Islet of Langerhans (tissue), 1 donor: ENCODE measurements at regions not wholly inside any gene's neighbourhood (a gene's known extent, or its start where the extent isn't known, plus 50 kb on each side); places are given as distances from the start of the nearest gene placed in this dataset.
"Not testable (repeated sequence)": the region's sequence is repeated elsewhere in the genome, so short reads cannot be mapped to it uniquely, and the experiment has no call there.

ENCODE experiments used
- FAIRE-seq: peaks from one replicate; lab custom pipeline; 2011; peaks lifted over from hg19 to GRCh38; lab: Jason Lieb, UNC

GRCh38 chr22:26972915-26973314, 315.5 kb downstream of the MIAT start:
- not testable (repeated sequence) for FAIRE-seq

- no peak for FAIRE-seq
Observed at GRCh38 chr22:26974034-26974433, 316.6 kb downstream of the MIAT start.

DNA sequence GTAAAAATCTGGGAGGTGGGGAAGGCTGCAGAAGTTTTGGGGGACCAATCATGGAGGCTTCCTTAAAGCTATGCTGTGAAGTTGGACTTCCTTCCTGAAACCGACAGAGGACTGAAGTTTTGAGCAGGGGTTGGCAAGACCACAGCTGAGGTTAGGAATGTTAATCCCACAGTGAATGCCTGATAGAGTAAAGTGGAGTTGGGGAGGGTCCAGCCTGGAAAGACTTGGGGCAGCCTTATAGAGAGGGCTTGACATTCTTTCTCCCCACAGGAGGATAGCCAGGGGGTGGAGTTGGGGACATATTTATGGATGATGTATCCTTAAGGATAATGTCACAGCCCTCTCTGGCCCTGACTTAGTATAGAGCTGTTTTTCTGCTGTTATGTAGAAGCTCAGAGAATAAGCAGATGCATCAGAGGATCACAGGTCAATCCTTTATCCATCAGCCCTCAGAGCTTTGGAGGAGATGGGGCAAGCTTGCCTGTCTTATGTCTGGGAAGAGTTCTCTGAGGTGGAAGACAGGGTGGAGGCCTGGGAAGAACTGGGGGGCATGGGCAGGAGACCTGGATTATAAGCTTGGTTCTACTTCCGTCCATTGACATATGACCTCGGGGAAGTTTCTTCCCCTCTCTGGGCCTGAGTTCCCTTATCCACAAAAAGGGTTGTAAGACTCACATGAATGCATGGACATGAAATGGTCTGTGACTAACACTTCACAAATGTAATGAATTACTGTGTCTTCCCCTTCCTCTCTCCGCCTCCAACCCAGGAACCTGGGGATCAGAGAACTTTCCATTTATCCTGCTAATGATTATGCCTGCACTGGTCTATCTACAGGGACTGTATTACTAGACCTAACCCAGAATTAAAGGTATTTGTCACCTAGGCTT, 317.8 kb downstream of the MIAT start:
- FAIRE-seq, result no peak

DNA sequence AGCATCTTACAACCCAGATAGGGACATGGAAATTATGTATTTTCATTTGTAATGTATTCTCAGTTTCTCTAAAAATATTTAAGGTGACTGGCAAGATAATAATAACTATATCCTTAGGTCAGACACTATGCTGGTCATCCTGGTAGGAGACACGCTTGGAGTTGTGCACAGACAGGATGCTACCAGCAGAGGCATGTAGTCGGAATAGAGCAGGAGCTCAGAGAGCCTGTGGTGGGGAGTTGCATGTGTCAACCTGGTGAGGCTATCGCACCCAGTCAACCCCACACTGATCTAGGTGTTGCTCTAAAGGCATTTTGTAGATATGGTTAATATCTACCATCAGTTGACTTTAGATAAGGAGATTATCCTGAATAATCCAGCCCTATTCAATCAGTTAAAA, 318.5 kb downstream of the MIAT start:
- FAIRE-seq, result no peak

DNA sequence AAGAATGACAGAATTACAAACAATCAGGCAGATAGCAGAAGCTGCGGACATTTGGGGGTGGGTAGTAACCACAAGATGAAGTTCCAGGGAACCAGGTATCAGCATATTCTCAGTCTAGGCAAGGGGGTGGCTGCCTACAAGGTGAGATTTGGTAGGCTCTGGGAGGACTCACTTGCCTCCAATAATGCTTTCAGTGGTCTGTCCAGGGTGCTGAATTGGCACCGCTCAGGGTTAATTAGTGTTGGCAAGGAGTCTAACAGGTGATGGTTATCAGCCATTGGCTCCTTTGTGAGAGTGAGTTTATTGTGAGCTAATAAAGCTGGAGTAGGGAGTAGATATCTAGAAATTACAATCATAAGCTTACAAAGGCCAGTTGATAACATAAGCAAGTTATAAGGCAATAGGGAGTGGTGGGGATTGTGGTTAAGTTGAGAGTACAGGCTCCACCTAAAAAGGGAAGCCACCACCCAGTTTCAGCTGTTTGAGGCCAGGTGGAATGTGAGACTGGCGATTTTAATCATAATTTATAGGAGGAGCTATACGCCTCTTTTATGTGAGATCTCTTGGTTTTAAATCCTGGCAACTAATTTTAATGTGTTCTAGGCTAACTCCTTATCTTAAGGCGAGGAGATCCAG, 320.5 kb downstream of the MIAT start:
- no peak for FAIRE-seq

GRCh38 chr22:26979294-26979693, 321.9 kb downstream of the MIAT start:
- FAIRE-seq, result no peak

DNA sequence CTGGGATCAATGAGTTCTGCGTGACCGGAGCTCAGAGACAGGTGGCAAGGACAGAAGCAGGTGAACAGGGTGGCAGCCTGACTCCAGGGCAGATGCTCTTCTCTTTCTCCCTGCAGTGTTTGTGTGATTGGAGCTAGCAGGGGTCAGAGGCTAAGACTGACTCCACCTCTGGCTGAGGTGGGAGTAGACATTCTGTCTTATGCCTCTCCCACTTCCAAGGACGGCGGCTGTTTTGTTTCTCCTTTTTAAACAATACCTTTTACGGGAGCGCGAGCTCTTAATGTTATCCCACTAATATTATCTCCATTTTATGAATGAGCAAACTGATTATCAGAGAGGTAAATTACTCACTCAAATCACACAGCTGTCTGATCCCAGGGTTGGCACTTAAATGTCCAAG, 323.7 kb downstream of the MIAT start:
- no peak for FAIRE-seq

DNA sequence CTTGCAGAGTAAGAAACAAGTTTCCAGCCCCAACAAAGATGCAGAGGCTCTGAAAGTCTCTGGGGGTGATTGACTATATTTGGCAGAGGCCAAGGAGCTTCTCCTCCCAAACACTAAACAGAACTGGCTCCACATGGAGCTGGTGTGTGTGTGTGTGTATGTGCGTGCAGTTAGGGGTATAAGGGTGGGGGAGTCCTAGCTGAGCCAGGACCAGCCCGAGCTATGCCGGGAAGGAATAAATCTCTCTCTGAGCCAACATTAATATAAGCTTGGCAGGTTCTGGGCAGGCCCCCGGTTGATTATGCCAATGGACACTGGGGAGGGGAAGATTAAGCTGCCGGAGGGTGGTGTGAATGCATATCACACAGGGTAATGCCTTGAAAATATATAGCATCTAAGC, 324.2 kb downstream of the MIAT start:
- no peak for FAIRE-seq

DNA sequence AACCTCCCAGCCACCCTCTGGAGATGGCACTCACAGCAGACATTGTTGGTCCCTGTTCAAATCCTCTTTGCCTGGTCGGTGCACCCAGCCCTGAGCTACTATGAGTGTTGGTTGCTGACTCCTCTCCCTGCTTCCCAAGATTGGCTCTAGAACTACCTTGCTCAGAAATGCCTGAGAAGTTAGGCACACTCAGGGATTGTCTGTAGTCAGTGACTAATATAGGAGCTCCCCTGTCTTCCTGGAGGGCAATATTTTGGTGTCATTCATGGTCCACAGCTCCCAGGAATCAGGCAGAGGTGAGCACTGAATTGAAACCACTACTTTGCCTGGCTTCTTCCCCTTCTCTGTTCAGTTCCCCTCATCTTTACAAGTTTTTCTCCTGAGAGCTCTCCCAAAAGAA, 325.9 kb downstream of the MIAT start:
- no peak for FAIRE-seq

- no peak for FAIRE-seq
Observed at GRCh38 chr22:26985206-26985605, 327.8 kb downstream of the MIAT start.

DNA sequence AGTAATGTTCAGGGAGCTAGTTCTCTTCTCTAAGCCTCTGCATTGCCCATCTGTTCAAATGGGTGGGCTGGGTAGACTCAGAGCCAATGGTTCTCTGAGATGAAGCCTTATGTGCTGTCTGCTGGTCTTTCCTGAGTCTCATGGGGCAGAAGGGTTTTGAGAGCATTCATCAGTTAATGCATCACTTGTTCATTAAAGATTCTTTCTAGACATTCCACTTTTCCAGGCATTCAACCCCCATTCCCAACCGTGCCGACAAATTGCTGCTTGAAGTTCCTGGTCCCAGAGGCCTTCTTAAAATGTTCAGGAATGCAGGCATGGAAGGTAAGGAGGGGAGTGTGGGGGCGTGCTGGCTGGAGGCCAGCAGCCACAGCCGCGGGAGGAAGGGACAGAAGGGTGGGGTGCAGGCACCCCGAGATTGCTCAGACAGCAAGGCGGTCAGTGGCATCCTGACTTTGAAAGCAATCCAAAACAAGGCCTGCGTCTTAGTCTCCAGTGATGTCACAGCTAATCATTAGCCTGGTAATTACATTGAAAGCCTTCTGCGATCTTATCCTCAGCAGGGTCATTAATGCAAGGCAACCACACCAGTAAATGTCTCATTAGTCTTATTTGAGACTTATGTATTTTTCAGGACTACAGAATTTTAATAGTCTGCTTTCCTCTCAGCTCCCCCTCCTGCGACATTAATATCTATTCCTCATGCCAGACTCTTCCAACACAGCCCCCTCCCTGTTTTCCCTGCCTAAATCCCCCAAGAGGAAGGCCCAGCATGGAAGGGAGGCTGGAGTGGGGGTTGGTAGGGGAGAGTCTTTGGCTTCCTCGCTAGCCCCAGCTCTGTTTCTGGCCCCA, 328.8 kb downstream of the MIAT start:
- FAIRE-seq, result no peak

GRCh38 chr22:26986884-26987283, 329.5 kb downstream of the MIAT start:
- FAIRE-seq, result no peak

DNA sequence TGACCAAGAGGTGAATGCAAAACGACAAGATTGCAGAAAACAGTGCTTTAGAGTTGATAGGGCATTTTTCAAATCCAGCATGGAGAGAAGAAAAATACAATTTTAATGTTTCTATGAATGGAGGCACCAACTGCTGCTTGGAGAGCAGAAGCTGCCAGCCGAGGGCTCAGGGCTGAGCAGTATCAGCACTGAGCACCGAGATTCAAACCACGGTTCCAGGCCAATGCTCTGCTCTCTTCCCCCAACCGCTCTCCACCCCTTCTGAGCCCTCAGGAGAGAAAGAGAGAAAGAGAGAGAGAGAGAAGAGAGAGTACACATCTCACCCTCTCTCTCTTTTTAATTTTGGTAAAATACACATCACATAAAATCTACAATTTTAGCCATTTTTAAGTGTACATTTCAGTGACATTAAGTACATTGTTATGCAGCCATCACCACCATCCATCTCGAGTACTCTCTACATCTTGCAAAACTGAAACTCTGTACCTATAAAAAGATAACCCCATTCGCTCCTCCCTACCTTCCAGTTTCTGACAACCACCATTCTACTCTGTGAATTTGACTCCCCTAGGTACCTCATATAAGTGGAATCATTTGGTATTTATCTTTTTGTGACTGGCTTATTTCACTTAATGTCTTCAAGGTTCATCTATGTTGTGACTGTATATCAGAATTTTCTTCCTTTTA, 333.3 kb downstream of the MIAT start:
- no peak for FAIRE-seq

- FAIRE-seq, result no peak
Observed at GRCh38 chr22:26992556-26992955, 335.2 kb downstream of the MIAT start.

GRCh38 chr22:26993886-26994285, 336.5 kb downstream of the MIAT start:
- FAIRE-seq, result no peak

DNA sequence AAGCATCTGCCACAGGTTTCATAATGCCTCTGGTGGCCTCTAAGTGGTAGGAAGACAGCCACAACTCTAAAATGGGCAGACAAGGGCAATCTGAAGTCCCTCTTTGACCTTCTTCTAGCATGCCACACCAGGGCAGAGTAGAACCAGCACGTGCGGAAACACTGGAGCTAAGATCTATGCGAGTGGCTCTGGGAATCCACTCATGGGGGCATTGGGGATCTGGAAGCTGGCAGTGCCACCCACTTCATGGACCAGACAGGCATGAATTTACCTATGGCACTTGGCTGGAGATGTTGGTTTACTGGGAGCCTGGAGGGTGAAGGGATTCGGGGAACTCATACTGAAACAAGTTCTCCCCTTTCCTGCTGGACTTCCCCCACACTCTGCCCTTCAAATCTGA, 337.4 kb downstream of the MIAT start:
- no peak for FAIRE-seq

DNA sequence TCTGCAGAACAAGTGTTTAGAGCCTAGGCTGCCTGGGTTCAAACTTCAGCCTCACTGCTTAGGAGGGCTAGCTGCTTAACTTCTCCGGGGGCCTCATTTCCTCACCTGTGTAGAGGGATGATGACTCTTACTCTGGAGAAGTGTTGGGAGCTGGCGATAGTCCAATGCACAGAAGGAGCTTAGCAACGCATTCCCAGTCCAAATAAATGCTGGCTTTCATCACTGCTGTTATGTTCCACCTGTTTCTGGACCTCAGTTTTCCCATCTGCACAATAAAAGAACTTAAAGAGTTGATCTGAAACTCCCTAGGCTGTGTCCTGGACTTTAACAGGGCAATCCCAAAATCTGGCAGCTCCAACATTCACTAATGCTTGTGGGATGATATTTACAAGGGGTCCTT, 337.8 kb downstream of the MIAT start:
- FAIRE-seq, result no peak

GRCh38 chr22:26996154-26996553, 338.8 kb downstream of the MIAT start:
- no peak for FAIRE-seq

GRCh38 chr22:26998129-26998528, 340.7 kb downstream of the MIAT start:
- no peak for FAIRE-seq

DNA sequence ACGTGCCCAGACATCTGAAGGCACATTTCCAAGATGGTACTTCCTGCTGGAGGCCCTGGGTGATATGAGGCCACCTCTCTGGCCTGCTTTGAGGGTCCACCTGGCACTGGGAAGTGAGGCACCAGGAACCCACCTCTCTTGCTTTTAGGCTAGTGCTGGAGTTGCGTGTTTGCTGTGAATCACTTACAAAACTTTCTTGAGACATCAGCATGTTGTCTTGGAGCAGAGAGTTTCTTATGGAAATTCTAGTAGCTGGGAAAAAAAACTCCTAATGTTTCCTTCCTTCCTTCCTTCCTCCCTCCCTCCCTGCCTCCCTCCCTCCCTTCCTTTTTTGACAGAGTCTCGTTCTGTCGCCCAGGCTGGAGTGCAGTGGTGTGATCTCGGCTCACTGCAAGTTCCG, 341.3 kb downstream of the MIAT start:
- FAIRE-seq, result no peak

- FAIRE-seq, result no peak
Observed at GRCh38 chr22:27003297-27003696, 345.9 kb downstream of the MIAT start.

GRCh38 chr22:27004434-27004833, 347.0 kb downstream of the MIAT start:
- no peak for FAIRE-seq
